ENCODE measurements at regions not wholly inside any gene's neighbourhood (a gene's known extent, or its start where the extent isn't known, plus 50 kb on each side); places are given as distances from the start of the nearest gene placed in this dataset.

DNA sequence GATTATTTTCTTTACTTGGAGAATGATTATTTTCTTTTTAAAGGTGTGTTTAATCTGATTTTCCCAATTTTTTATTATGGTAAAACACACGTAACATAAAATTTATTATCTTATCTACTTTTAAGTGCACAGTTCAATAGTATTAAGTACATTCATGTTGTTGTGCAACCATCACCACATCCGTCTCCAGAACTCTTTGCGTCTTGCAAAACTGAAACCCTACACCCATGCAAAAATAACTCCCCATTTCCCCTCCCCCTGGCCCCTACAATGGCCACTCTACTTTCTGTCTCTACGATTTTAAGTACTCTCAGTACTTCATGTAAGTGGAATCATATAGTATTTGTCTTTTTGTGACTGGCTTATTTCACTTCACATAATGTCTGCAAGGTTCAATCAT is 230.7 kb downstream of the SATB1 start:
- TF ChIP-seq, protein P1, sequence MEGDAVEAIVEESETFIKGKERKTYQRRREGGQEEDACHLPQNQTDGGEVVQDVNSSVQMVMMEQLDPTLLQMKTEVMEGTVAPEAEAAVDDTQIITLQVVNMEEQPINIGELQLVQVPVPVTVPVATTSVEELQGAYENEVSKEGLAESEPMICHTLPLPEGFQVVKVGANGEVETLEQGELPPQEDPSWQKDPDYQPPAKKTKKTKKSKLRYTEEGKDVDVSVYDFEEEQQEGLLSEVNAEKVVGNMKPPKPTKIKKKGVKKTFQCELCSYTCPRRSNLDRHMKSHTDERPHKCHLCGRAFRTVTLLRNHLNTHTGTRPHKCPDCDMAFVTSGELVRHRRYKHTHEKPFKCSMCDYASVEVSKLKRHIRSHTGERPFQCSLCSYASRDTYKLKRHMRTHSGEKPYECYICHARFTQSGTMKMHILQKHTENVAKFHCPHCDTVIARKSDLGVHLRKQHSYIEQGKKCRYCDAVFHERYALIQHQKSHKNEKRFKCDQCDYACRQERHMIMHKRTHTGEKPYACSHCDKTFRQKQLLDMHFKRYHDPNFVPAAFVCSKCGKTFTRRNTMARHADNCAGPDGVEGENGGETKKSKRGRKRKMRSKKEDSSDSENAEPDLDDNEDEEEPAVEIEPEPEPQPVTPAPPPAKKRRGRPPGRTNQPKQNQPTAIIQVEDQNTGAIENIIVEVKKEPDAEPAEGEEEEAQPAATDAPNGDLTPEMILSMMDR (IDR thresholded peaks at IDR 0.05) = no peak
- no peak for TF ChIP-seq POLR2A (IDR thresholded peaks at IDR 0.05)
